ENCODE measurements at regions not wholly inside any gene's neighbourhood (a gene's known extent, or its start where the extent isn't known, plus 50 kb on each side); places are given as distances from the start of the nearest gene placed in this dataset.
"Not testable (repeated sequence)": the region's sequence is repeated elsewhere in the genome, so short reads cannot be mapped to it uniquely, and the experiment has no call there.

GRCh38 chr3:144864646-144865045, 893.0 kb downstream of the DIPK2A start:
- no peak for DNase-seq

DNA sequence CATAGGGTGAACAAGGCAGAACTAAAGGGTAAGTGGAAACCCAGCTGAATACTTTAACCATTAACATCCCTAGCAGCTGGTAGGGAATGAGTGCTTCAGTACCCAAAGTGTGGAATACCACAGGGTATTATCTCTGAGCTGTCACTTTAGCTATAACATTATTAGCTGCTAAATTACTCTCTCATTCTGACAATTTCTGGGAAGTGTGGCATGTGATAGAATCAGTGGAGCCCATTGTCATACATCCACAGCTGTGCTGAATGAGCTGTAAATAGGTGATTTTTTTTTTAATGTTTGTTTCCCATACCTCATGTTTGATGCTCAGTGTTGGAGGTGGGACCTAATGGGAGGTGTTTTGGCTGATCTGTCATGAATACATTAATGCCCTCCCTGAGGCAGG, 894.3 kb downstream of the DIPK2A start:
- no peak for DNase-seq

GRCh38 chr3:144866476-144866875, 894.9 kb downstream of the DIPK2A start:
- DNase-seq, result peak; percentile 6

DNA sequence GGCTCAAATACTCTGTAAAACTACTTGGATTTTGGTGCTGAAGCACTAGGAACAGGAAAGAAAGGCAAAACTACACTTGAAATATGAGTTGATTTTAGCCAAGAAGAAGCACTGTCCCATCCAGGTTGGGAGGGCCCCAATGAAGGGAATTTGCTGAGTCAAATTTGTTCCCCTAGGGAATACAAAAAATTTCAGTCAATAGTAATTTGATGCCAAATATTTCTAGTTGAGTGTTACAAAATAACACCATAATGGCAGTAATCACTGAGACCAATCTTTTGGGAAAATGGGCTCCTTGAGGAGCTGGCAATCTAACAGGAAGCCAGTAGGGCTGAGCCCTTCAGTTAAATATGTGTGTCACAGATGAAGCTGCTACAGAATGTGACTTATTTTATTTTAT, 896.9 kb downstream of the DIPK2A start:
- no peak for DNase-seq

GRCh38 chr3:144873066-144873465, 901.4 kb downstream of the DIPK2A start:
- no peak for DNase-seq

GRCh38 chr3:144875211-144875610, 903.6 kb downstream of the DIPK2A start:
- no peak for DNase-seq

GRCh38 chr3:144877356-144877755, 905.7 kb downstream of the DIPK2A start:
- no peak for DNase-seq

DNA sequence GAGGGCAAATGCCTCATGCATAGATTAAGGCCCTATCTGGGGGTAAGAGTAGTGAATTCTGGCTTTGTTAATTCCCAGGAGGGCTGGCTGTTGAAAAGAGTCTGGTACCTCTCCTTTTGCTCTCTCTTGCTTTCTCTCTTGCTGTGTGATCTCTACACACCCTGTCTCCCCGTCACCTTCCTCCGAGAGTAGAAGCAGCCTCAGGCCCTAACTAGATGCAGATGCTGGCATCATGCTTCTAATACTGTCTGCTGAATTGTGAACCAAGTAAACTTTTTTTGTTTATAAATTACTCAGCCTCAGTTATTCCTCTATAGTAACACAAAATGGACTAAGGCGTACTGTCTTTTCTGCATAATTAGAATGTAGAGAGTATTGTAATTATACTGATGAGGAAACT, 908.1 kb downstream of the DIPK2A start:
- DNase-seq, result no peak

GRCh38 chr3:144893980-144894379, 922.4 kb downstream of the DIPK2A start:
- no peak for DNase-seq

DNA sequence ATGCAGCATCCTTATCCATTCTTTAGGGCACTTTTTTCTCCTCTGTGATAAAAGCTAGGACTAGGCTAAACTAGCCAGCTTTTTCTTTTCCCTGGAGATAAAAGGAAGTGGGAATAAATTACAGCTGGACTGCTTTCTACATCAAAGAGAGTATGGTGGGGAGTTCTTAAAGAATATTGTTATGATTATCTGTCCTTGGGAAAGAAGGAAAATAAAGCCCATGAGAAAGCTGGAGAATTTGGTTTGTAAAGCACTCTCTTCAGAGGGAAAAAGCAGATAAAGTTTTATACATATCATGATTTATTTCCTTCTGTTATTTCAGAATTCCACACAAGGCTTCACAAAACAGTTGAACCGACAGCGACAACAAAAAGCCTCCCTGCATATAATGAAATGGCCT, 923.0 kb downstream of the DIPK2A start:
- DNase-seq, result no peak

GRCh38 chr3:144900366-144900765, 928.7 kb downstream of the DIPK2A start:
- DNase-seq, result no peak

- DNase-seq, result not testable (repeated sequence)
Observed at GRCh38 chr3:144907581-144907980, 936.0 kb downstream of the DIPK2A start.

GRCh38 chr3:144912968-144913367, 941.3 kb downstream of the DIPK2A start:
- DNase-seq, result no peak

GRCh38 chr3:144915202-144915601, 943.6 kb downstream of the DIPK2A start:
- DNase-seq, result no peak

- no peak for DNase-seq
Observed at GRCh38 chr3:144921710-144922109, 950.1 kb downstream of the DIPK2A start.

- DNase-seq, result no peak
Observed at GRCh38 chr3:144923046-144923775, 951.6 kb downstream of the DIPK2A start.

DNA sequence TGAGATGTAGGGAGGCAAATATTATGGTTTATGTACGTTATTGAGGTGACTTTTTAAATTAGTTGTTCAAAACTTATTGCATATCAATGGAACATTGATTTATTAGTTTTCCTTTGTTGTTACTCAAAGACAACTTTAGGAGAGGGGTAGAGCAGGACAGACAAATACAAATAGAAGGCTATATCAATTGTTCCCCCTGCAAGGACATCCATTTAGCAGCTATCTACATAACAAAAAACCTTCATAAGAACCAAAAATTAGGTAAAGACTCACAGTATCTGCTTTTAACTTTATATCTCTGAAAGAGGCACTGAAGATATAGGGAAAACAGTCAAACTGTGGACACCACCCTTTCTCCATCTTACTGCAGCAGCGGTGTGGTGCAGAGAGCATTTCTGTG, 958.8 kb downstream of the DIPK2A start:
- no peak for DNase-seq

- no peak for DNase-seq
Observed at GRCh38 chr3:144931590-144931989, 960.0 kb downstream of the DIPK2A start.

DNA sequence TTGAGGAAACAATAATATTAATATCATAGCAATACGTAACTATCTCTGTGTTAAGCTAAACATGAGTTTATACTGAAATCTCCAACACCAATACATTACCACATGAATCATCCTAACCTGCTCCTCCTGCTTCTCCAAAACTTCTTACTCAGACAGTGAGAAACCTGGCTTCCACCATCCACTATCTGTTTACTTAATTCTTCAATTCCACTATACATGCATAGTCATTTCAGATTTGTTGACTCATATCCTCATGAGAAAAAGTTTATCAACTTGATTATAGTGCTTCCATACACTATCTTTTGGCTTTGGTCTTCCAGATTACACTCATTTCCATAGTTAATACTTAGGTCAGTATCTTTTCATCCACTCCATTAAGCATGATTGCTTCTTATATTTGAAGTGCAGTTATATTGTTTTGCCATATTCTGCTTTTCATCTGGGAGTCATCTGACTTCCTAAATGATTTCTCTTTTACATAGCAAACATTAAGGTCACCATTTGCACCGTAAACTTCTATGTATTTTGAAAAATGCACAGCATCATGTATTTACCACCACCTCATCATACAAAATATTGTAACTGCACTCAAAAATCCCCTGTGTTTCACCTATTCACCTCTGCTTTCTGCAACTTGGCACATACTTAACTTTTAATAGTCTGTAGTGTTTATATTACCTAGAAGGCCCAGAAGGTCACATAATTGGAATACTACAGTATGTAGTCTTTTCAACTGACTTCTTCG, 970.6 kb downstream of the DIPK2A start:
- DNase-seq, result no peak

- no peak for DNase-seq
Observed at GRCh38 chr3:144942838-144943197, 971.2 kb downstream of the DIPK2A start.

- no peak for DNase-seq
Observed at GRCh38 chr3:144947895-144948294, 976.3 kb downstream of the DIPK2A start.

GRCh38 chr3:144948711-144949110, 977.1 kb downstream of the DIPK2A start:
- DNase-seq, result no peak

GRCh38 chr3:144953959-144954358, 982.3 kb downstream of the DIPK2A start:
- DNase-seq, result no peak

- no peak for DNase-seq
Observed at GRCh38 chr3:144957398-144958101, 985.9 kb downstream of the DIPK2A start.
